A549 (cell line): ENCODE measurements at regions not wholly inside any gene's neighbourhood (a gene's known extent, or its start where the extent isn't known, plus 50 kb on each side); places are given as distances from the start of the nearest gene placed in this dataset.

Experiments
- CTCF ChIP-seq: fragments of >200 bp; sonication (Bioruptor Twin); formaldehyde crosslinking; IDR thresholded peaks from 3 replicates; pipeline ENCODE4 v1.5.1; 2016
- EP300 ChIP-seq, 2 experiments: fragments of >200 bp; sonication (Bioruptor Twin); formaldehyde crosslinking; IDR thresholded peaks; 2 replicates in 1 of 2; 3 replicates in 1 of 2; pipeline ENCODE4 v1.6.1; 2016 to 2017
- JUN ChIP-seq, 2 experiments: fragments of >200 bp; sonication (Bioruptor Twin); formaldehyde crosslinking; IDR thresholded peaks; 2 replicates in 1 of 2; 3 replicates in 1 of 2; pipeline ENCODE4 v1.6.1; 2016 to 2017
- JUNB ChIP-seq: fragments of >200 bp; sonication (Bioruptor Twin); formaldehyde crosslinking; IDR thresholded peaks from 2 replicates; pipeline ENCODE4 v1.6.1; 2016
- MAFK ChIP-seq: fragments of 450-650 bp; IDR thresholded peaks from 2 replicates; pipeline ENCODE4 v1.6.1; 2014; ENCODE audit not compliant: partially characterized antibody
- MYC ChIP-seq: IDR thresholded peaks from 2 replicates; pipeline ENCODE4 v1.6.1; 2012; ENCODE audit warnings: mild to moderate bottlenecking, inconsistent platforms, low read length, improper control_type of control experiment, borderline replicate concordance
- PBX3 ChIP-seq: IDR thresholded peaks from 2 replicates; pipeline ENCODE4 v1.6.1; 2012
- POLR2A ChIP-seq: IDR thresholded peaks from 2 replicates; pipeline ENCODE4 v1.6.1; 2012; ENCODE audit warnings: mild to moderate bottlenecking, low read length
- POLR2AphosphoS2 ChIP-seq: conservative IDR thresholded peaks from 2 replicates; pipeline ENCODE4 v1.6.1; 2012; ENCODE audit warnings: low read length, improper control_type of control experiment, inconsistent platforms
- REST ChIP-seq: fragments of 200-600 bp; sonication (generic); IDR thresholded peaks from 2 replicates; pipeline ENCODE4 v1.6.1; 2016; ENCODE audit warnings: antibody characterized with exemption, mild to moderate bottlenecking, moderate library complexity

GRCh38 chr2:188142636-188143295, 148.9 kb upstream of the GULP1 start:
- no peak for TF ChIP-seq PBX3
- no peak for TF ChIP-seq POLR2A
- TF ChIP-seq JUN (IDR thresholded peaks at IDR 0.05) = no peak
- no peak for TF ChIP-seq CTCF
- TF ChIP-seq REST = no peak
- TF ChIP-seq MYC = no peak
- no peak for TF ChIP-seq MAFK
- no peak for TF ChIP-seq POLR2AphosphoS2
- TF ChIP-seq EP300 (IDR thresholded peaks at IDR 0.05) = no peak
- TF ChIP-seq JUNB = no peak; the same call in 1 of the 2 replicates
